ENCODE measurements at regions not wholly inside any gene's neighbourhood (a gene's known extent, or its start where the extent isn't known, plus 50 kb on each side); places are given as distances from the start of the nearest gene placed in this dataset.
"Not testable (repeated sequence)": the region's sequence is repeated elsewhere in the genome, so short reads cannot be mapped to it uniquely, and the experiment has no call there.

GRCh38 chrX:23061116-23061515 lies 61.4 kb downstream of the DDX53 start:
- intact Hi-C loops (cut with DNase I), result no loop called here
- WGBS, 2 donors, result 91 to 96% methylated on average over 3 of the region's 3 CpGs
- DNase-seq, result no peak

DNA sequence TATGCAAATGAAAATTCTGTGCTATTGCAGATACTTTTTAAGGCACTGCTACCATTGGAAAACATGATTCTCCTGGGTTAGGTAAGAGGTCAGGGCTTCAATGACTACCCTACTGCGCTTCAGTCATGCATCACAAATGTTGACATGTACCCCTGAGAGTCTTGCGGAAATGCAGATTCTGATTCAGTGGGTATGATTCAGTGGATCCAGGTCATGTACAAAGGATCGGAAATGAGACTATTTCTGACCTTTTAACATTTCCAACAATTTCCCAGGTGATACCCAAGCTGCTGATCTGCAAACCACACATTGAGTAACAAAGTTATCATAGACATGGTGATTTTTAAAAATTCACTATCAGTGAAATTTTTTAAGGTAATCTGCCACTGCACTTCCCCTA lies 62.6 kb downstream of the DDX53 start:
- peaks cover 0 to 3% (median 0%) of the 10 kb centered on the region in 4 donors for H3K9me3 ChIP-seq
- H3K4me3 ChIP-seq, result no peak overlapping the region
- no peak for DNase-seq
- WGBS, 2 donors, result 87 to 94% methylated on average over 3 of the region's 3 CpGs
- no peaks in the 10 kb centered on the region for H3K4me1 ChIP-seq
- no peaks in the 10 kb centered on the region for H3K36me3 ChIP-seq
- no peak overlapping the region for H3K27ac ChIP-seq
- intact Hi-C loops (cut with DNase I), result no loop called here
- TF ChIP-seq, protein P1, sequence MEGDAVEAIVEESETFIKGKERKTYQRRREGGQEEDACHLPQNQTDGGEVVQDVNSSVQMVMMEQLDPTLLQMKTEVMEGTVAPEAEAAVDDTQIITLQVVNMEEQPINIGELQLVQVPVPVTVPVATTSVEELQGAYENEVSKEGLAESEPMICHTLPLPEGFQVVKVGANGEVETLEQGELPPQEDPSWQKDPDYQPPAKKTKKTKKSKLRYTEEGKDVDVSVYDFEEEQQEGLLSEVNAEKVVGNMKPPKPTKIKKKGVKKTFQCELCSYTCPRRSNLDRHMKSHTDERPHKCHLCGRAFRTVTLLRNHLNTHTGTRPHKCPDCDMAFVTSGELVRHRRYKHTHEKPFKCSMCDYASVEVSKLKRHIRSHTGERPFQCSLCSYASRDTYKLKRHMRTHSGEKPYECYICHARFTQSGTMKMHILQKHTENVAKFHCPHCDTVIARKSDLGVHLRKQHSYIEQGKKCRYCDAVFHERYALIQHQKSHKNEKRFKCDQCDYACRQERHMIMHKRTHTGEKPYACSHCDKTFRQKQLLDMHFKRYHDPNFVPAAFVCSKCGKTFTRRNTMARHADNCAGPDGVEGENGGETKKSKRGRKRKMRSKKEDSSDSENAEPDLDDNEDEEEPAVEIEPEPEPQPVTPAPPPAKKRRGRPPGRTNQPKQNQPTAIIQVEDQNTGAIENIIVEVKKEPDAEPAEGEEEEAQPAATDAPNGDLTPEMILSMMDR (IDR thresholded peaks at IDR 0.05), result no peak
- no peak for TF ChIP-seq EP300 (IDR thresholded peaks at IDR 0.05)
- no peaks in the 10 kb centered on the region for H3K27me3 ChIP-seq

More at GRCh38 chrX:23061116-23061515, 61.4 kb downstream of the DDX53 start:
- TF ChIP-seq POLR2AphosphoS5 (IDR thresholded peaks at IDR 0.05) (no peak), EP300 (IDR thresholded peaks at IDR 0.05) (no peak), POLR2A (IDR thresholded peaks at IDR 0.05) (no peak)
- TF ChIP-seq, protein P1 (IDR thresholded peaks at IDR 0.05), result no peak
- no peak overlapping the region for H3K27ac ChIP-seq
- H3K4me3 ChIP-seq, result no peak overlapping the region
- H3K4me1 ChIP-seq, result no peaks in the 10 kb centered on the region
- H3K27me3 ChIP-seq, result no peaks in the 10 kb centered on the region
- peaks cover 0 to 3% (median 0%) of the 10 kb centered on the region in 4 donors for H3K9me3 ChIP-seq
- no peaks in the 10 kb centered on the region for H3K36me3 ChIP-seq

DNA sequence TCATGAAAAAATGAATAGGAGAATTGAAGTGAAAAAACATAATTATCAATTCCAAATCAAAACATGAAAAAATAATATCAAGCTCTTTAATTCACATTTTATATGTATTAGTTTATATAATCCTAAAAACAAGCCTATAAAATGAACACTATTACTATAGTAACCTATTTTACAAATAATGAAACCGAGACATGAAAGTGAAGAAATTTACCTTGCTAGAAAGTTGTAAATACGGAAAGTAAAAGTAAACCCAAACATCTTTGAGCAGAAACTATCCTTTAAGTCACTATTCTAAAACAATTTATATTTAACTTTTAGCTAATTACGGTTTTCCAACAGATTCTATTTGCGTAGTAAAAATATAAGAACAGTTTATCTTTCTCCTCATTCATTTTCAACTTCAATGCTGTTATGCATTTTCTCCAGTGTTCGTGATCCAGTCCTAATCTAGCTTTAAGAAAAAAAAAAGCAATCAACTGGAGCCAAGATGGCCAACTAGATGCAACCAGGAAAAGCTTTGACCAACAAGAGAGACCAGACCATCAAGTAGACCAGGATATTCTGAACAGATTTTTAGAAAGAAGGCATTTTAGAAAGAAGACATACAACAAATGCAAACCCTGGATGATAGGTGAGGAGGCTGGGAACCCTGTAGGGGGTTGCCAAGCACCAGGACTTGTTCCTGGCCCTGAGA lies 67.0 kb downstream of the DDX53 start:
- Histone ChIP-seq H3K36me3 (no peaks in the 10 kb centered on the region), H3K27me3 (no peaks in the 10 kb centered on the region), H3K4me3 (no peak overlapping the region), H3K27ac (no peak overlapping the region), H3K4me1 (no peaks in the 10 kb centered on the region), H3K9me3 (no peaks in the 10 kb centered on the region)
- no peak for DNase-seq
- 76 to 86% methylated on average over 5 of the region's 5 CpGs for WGBS, 2 donors
- intact Hi-C loops (cut with DNase I), result no loop called here
- TF ChIP-seq POLR2A (IDR thresholded peaks at IDR 0.05) (no peak), POLR2AphosphoS5 (IDR thresholded peaks at IDR 0.05) (no peak), EP300 (IDR thresholded peaks at IDR 0.05) (no peak)
- TF ChIP-seq, protein P1 (IDR thresholded peaks at IDR 0.05), result no peak

- H3K27me3 ChIP-seq; H3K36me3 ChIP-seq; H3K9me3 ChIP-seq; H3K4me1 ChIP-seq; DNase-seq; H3K27ac ChIP-seq; H3K4me3 ChIP-seq; intact Hi-C loops (cut with DNase I): not testable (repeated sequence)
- 97 to 98% methylated on average over 21 of the region's 21 CpGs for WGBS, 2 donors
These were observed 75.7 kb downstream of the DDX53 start for GRCh38 chrX:23075461-23075860.

- intact Hi-C loops (cut with DNase I), result no loop called here
- 70 to 85% methylated on average over 1 of the region's 1 CpG for WGBS, 2 donors
- peaks cover 0 to 5% (median 0%) of the 10 kb centered on the region in 4 donors for H3K4me1 ChIP-seq
These were observed 79.6 kb downstream of the DDX53 start for GRCh38 chrX:23079347-23079746.

More at GRCh38 chrX:23079347-23079746, 79.6 kb downstream of the DDX53 start:
- TF ChIP-seq POLR2AphosphoS5 (IDR thresholded peaks at IDR 0.05), result no peak
- no peak for TF ChIP-seq POLR2A (IDR thresholded peaks at IDR 0.05)
- TF ChIP-seq, protein P1 (IDR thresholded peaks at IDR 0.05), result no peak
- TF ChIP-seq EP300 (IDR thresholded peaks at IDR 0.05), result no peak
- Histone ChIP-seq H3K4me3 (no peak overlapping the region), H3K36me3 (no peaks in the 10 kb centered on the region), H3K27me3 (no peaks in the 10 kb centered on the region), H3K27ac (no peak overlapping the region), H3K9me3 (no peaks in the 10 kb centered on the region)
- DNase-seq, result no peak

Data from sigmoid colon (tissue), 6 donors.